Stimulated activated CD8-positive, alpha-beta memory T cell treated with anti-CD3 and anti-CD28 coated beads, Interleukin-15, amount 100 ng/mL, for 1 hour (primary cell): ENCODE measurements at regions not wholly inside any gene's neighbourhood (a gene's known extent, or its start where the extent isn't known, plus 50 kb on each side); places are given as distances from the start of the nearest gene placed in this dataset.
"Not testable (repeated sequence)": the region's sequence is repeated elsewhere in the genome, so short reads cannot be mapped to it uniquely, and the experiment has no call there.

Experiments
- DNase-seq: peaks from one replicate; pipeline ENCODE4 v3.0.0-alpha.2; 2020; ENCODE audit warnings: low read depth

DNA sequence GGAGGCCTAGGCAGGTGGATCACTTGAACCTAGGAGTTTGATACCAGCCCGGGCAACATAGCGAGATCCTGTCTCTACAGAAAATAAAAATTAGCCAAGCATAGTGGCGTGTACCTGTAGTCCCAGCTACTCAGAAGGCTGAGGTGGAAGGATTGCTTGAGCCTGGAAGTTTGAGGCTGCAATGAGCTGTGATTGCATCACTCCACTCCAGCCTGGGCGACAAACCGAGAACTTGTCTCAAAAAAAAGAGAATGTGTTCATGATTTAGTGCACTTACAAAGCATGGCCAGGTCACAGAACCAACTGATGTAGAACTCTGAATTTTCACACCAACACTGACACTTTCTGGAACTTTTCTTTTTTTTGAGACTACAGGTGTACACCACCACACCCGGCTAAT lies 182.7 kb downstream of the ZFP64 start:
- no peak for DNase-seq

DNA sequence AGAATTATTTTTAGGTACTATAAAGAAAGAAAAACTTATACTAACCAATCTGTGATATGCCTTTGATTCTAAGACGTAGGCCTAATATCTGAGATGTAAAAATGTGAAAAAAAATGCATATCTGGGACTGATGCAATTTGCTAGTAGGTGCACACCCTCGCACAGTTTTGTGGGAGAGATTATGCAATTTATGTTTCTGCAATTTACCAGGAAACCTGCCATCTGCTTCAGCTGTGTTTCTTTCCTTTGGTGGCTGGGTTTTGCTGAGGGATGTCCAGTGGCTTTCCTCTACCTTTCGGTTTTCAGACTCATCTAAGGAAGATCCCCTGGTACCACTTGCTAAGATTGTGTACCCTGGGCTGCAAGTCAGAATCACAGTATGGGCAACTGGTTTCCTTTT lies 186.9 kb downstream of the ZFP64 start:
- no peak for DNase-seq

DNA sequence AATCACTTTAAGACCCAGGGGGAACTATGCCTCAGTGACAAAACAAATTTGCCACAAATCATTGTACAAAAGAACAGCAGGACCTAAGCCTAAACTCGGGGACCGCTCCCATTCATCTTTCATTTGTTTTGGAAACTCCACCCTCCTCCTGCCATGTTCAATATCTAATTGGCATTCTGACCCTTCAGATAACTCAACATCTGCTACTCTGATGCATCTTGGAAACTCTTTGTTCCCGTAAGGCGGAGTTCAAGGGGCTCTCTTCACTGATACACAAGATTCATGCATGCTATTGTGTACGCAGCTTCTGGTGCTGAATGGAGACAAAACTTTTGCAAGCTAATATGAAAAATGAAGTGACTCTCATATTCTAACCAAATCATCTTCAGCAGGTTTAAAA lies 187.6 kb downstream of the ZFP64 start:
- no peak for DNase-seq

DNA sequence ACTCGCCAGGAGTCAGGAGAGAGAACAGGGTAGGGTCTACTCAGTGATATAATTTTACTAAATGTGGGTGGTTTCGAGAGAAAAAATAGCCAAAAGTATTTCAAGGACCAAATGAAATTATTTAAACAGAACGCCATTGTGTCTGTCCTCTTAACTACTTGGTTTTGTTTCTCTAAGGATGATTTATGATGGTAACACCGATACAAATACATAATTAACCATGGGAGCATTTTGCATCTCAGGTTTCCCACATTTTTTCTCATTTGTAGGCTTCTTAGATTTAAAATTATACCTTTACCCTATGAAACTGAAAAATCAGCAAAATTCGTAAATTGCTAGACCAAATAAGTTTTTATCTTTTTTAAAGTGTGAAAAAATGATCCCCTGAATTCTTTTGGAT lies 188.2 kb downstream of the ZFP64 start:
- DNase-seq: no peak

DNA sequence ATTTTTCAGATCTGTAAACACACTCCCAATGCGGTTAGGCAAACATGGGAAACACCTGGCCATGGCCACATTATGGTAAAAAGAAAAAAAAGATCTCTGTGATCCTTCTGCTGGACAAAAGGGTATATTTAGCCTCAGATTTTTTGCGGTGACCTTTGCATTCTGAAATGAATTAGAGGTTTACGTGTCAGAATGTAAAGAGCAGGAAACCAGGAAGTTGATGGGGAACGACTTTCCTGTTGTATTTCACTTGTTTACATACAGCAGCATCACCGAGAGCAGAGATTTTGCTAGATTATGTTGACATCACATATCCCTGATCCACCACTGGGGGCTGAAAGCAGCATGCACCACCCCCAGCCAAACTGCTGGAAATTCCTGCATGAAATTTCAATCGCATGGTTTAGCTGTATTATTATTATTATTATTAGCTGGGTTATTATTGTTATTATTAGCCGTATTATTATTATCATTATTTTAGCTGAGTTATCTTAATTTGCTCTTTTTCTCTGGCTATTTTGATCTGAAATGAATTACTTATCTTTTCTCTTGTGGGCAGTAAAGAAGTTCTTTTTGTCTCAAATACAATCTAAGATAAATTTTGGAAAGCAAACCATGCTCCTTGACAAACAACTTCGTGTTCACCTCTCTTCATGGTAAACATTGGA lies 189.4 kb downstream of the ZFP64 start:
- DNase-seq: no peak

DNA sequence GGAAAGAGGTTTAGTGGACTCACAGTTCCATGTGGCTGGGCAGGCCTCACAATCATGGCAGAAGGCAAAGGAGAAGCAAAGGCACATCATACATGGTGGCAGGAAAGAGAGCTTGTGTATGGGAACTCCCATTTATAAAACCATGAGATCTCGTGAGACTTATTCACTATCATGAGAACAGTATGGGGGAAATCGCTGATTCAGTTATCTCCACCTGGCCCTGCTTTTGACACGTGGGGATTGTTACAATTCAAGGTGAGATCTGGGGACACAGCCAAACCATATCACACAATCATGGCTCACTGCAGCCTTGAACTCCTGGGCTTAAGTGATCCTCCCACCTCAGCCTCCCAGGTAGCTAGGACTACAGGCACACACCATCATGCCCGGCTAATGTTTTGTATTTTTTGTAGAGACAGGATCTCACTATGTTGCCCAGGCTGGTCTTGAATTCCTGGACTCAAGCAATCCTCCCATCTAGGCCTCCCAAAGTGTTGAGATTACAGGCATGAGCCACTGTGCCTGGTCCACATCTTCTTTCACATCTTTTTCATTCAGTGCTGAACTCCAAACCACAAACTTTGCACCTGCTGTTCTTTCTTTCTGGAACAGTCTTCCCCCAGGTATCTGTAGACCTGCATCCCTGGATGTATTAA lies 194.2 kb downstream of the ZFP64 start:
- DNase-seq: not testable (repeated sequence)

DNA sequence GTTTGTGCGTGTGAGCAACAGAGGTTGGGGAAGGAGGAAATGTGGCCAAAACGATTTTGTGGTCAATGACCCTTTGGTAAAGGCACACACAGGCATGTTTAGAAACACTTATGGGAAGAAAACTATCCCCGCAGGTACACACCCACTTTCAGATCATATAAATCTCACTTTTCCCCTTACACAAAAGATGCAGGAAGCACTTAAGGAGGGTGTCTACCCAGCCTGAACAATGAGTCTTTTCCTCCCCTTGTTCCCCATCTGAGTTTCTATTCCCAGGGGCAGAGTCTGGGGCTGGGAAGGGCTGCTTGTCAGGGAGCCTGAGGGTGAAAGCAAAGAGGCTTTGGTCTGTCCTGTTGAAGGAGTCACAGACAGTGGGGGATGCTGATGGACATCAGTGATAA lies 193.2 kb upstream of the SALL4 start:
- DNase-seq: no peak

DNA sequence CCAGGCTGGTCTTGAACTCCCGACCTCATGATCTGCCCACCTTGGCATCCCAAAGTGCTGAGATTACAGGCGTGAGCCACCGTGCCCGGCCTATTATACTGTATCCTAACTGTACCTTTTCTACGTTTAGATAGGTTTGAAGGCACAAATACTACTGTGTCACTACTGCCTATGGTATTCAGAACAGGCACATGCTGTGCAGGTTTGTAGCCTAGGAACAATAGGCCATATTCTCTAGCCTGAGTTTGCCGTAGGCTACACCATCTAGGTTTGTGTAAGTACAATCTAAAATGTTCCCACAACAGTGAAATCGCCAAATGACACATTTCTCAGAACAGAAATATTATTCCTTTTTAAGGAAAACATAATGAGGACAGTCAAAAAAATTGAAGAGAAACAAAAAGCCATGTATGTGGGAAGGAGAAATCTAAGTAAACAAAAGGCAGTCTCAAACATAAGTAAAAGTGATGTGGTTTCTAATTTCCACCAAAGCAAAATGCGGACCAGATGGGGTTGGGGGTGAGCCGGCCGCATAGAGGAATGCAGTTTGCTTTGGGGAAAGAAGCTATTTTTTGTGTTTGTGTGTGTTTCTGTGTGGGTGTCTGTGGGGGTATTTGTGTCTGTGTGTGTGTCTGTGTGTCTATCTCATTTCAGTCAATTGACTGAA lies 192.6 kb upstream of the SALL4 start:
- DNase-seq: no peak

DNA sequence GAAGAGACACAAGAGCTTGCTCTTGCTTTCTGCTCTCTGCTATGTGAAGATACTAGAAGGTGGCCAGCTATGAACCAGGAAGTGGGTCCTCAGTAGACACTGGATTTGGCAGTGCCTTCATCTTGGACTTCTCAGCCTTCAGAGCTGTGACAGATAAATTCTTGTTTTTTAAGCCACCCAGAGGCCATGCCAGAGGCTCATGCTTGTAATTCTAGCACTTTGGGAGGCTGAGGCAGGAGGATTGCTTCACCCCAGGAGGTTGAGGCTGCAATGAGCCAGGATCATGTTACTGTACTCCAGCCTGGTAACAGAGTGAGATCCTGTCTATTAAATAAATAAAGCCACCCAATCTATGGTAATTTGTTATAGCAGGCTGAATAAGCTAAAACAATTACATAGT lies 185.5 kb upstream of the SALL4 start:
- no peak for DNase-seq

DNA sequence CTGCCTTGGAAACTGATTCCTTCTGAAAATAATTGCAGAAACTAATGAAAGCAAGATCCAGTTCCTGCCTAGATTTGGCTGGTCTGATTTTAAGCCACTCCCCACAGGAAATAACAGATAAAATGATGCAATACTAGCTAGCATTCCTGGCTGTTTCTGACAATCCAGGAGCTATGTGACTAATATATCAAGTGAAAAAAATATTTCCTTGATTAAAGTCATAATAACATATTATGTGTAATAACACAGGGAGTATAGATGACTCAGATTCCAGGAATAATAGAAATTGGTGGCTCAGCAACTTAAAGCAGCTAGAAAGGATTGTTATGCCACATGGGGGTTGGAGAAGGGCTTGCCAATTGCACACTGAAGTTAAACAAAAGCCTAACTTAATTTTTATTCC lies 182.7 kb upstream of the SALL4 start:
- no peak for DNase-seq

DNA sequence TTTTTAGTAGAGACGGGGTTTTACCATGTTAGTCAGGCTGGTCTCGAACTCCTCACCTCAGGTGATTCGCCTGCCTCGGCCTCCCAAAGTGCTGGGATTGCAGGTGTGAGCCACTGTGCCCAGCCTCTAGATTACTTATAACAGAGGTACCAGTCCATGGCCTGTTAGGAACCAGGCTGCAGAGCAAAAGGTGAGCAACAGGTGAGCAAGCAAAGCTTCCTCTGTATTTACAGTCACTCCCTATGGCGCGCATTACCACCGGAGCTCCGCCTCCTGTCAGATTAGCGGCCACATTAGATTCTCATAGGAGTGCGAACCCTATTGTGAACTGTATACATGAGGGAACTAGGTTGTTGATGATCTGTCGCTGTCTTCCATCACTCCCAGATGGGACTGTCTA lies 178.0 kb upstream of the SALL4 start:
- DNase-seq: no peak

DNA sequence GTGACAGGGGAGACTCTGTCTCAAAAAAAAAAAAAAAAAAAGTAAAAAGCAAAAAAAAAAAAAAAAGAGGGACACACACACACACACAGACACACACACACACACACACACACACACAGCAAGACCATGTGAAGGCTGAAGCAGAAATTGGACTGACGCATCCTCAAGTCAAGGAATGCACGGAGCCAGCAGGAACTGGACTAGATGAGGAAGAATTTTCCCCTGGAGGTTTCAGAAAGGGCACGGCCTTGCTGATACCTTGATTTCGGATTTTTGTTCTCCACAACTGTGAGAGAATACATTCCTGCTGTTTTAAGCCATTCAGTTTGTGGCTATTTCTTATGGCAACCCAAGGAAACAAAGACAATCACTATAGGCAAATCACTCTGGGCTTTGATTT lies 176.9 kb upstream of the SALL4 start:
- no peak for DNase-seq

DNA sequence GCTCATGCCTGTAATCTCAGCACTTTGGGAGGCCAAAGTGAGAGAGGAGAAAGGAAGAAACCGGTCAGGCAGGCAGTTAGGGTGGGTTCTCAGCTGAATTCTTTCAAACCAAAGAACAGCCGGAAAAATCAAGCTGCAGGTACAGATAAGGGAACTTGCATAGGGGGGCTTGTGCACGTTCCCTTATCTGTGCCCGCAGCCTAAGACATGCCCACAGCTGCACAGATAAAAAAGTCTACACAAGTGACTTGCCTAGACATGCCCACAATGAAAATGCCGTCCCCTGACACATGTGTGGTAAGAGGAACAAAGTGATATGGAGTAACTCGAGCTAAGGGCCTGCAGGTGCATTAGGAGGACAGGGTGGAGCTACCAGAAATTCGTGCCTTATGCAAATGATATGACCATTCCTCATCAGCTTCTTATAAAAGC lies 175.8 kb upstream of the SALL4 start:
- no peak for DNase-seq

DNA sequence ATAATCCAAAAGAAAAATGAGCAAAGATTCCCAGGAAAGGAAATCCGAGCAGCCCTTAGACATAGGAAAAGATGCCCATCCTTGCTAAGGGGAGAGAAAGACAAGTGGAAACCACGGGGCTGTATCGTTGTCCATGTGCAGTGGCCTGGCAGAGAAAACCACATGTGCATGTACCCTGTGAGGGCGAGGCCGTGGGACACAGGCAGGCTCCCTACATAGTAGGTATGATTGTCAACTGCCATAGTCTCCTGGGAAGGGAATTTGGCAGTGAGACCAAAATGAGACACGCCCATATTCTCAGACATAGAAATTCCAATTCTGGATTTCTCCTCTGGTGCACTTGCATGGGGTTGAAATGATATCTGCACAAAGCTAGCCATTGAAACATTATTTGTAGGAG lies 169.7 kb upstream of the SALL4 start:
- DNase-seq: no peak

DNA sequence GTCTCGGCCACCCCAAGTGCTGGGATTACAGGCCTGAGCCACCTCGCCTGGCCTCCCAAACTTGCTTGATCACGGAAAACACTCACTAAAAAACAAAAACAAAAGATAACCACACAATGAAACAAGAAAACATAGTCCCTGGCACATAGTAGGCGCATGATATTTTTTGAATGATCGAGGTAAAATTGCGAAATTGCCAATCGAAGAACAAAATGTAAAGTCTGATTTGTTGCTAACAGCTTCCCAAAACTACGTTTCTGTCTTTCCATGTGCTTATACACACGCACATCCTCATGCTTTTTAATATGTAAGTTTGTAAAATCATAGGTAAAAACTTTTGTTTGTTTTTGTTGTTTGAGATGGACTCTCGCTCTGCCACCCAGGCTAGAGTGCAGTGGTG lies 168.5 kb upstream of the SALL4 start:
- no peak for DNase-seq

DNA sequence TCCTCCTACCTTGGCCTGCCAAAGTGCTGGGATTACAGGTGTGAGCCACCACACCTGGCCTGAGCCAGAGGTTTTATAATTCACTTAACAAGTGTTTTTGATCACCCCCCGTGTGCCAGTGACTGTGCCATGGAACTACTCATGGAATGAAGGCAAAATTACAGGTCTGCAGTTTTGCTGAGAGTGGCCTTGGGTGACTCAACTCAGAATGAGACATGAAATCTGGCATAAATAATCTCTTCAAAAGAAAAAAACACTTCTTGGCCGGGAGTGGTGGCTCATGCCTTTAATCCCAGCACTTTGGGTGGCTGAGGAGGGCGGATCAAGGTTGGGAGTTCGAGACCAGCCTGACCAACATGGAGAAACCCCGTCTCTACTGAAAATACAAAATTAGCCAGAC lies 166.9 kb upstream of the SALL4 start:
- no peak for DNase-seq

DNA sequence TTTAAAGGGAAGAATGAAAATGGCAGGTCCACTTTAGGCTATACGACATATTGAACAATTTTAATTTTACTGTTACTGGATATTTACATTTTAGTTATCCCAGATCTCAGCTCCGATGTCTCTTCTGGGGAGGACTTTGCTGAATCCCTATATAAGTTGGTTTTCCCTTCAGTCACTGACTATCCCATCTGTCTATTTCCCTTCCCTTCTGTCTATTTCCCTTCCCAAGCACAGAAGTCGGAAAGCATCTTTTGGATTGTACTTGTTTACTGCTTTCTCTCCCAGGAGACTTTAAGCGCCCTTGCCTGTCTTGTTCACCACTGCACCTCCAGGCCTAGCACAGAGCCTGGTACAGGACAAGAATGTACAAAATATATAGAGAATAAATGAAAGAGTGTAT lies 165.8 kb upstream of the SALL4 start:
- DNase-seq: no peak

DNA sequence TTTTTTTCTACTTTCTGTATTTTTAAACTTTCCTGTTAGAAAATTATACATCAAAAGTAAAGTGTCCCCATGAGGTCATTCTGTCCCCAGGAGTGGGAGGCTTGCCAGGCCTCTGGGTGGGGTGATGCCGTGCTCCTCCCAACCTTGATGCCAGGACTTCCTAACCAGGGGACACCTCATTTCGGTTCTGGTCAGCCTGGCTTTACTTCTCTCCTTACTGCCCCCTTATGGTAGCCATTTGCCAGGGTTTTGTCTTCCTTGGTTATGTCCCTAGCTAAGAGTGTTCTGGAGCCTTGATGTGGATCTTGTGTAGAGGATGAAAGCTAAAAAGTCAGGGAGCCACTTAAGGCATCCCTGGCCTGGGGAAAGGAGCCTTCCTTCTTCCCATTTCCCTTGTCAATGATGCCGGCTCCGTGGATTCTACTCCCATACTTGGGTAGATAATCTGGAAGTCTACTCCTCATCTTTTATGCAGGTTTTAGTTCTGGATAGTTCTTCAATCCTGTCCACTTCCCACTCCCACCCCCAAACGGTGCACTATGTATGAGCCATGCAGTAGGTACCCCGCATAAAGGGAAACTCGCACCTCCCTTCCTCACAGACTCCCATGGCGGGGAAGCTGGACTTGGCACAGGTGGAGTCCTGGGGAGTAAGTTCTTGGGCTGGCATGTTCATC lies 164.1 kb upstream of the SALL4 start:
- DNase-seq: no peak

DNA sequence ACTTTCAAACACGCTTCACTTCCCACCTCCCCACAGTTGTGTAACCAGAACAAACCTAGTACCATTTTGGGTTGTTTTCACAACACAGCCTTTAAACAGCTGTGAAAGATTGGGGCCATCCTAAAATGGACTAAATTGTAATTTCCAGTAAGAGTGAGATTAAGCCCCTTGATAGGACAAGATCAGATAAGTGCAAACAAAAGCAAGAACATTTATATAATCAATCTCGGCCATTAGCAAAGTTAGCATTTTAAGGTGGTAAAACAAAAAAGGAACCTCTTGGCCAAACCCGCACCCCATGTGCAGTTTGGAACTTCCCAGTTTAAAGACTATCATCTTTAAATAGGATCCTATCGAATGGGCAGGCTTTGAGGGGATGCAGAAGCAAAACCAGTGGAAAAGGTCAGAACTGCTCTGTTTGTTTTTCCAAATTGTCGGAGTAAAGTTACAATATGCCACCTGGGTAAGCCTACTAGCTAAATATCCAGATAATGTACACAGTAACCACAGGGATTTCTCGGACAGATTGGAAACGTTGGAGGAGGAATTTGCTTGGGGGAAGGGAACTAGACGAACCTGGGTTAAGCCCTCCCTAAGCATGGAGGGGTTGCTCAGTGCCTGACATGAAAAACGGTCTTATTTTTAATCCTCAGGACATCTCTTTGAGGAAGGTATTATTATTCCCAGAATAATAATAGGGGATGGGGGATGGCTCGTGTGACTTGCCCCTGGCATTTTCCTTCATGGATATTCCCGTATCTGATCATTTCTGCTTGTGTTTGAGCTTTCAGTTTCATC lies 159.8 kb upstream of the SALL4 start:
- DNase-seq: no peak

DNA sequence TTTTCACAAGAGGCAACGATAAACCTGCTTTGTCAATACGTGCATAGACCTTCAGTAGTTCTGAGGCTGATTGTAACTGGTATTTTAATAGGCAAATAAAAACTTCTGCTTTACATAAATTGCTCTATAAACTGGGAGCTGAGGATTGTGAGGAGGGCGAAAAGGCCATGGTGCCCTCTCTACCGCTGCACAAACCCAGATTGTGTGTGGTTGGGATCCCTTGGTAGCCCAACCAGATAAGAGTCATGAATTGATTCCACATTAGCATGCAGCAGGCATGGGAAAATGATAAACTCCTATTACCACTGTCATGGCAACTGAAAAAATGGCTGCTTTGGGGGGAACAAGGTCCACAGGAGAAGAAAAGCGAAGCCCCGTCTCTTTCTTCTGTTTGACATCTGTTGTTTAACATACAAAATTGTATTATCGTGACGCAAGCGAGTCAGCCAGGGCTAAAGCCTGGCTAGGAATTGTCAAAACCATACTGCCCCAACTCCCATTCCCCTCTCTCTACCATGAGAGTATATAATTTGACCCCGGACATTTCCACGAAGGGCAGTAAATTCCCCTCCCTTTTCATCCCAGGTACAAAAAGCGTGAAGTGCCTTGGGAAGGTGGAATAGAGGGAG lies 157.8 kb upstream of the SALL4 start:
- DNase-seq: no peak

DNA sequence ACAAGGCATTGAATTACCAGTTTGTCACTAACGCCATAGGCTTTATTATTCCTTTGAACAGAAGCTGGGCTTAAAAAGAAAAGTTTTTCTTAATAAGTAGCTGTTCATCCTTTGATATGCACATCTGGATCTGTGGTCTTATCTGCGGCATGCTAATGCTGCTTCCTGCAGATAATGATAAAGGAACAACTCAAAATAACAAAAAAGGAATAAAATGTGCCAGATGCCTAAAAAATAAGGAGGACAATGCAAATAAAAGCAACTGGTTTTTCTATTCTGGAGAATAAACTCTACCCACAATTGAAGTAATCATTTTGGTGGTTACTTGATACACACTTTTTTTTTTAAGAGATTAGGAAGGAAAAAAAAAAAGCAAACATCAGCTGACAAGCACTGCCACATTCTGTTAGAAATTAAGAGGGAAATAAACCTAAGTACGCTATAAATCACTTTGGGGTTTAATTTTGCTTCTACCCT lies 156.8 kb upstream of the SALL4 start:
- no peak for DNase-seq
